ENCODE measurements at regions not wholly inside any gene's neighbourhood (a gene's known extent, or its start where the extent isn't known, plus 50 kb on each side); places are given as distances from the start of the nearest gene placed in this dataset.
"Not testable (repeated sequence)": the region's sequence is repeated elsewhere in the genome, so short reads cannot be mapped to it uniquely, and the experiment has no call there.

- DNase-seq (ENCODE audit: extremely low read depth, low read depth), result no peak
Observed at GRCh38 chr3:10623578-10624275, 118.3 kb upstream of the ATP2B2 start.

GRCh38 chr3:10625323-10625722 lies 119.9 kb upstream of the ATP2B2 start:
- no peak for DNase-seq (ENCODE audit: extremely low read depth, low read depth)

GRCh38 chr3:10627884-10628572 lies 122.6 kb upstream of the ATP2B2 start:
- no peak for DNase-seq (ENCODE audit: extremely low read depth, low read depth)

GRCh38 chr3:10628891-10629670 lies 123.7 kb upstream of the ATP2B2 start:
- DNase-seq (ENCODE audit: extremely low read depth, low read depth), result no peak

GRCh38 chr3:10629671-10630040 lies 124.3 kb upstream of the ATP2B2 start:
- DNase-seq (ENCODE audit: extremely low read depth, low read depth), result no peak

- DNase-seq (ENCODE audit: extremely low read depth, low read depth), result no peak
Observed at GRCh38 chr3:10631224-10631623, 125.8 kb upstream of the ATP2B2 start.

- DNase-seq (ENCODE audit: extremely low read depth, low read depth), result no peak
Observed at GRCh38 chr3:10632125-10632524, 126.7 kb upstream of the ATP2B2 start.

- DNase-seq (ENCODE audit: extremely low read depth, low read depth), result no peak
Observed at GRCh38 chr3:10632741-10633140, 127.4 kb upstream of the ATP2B2 start.

- DNase-seq (ENCODE audit: extremely low read depth, low read depth), result no peak
Observed at GRCh38 chr3:10635446-10636076, 130.2 kb upstream of the ATP2B2 start.

- DNase-seq (ENCODE audit: extremely low read depth, low read depth), result no peak
Observed at GRCh38 chr3:10637342-10637741, 132.0 kb upstream of the ATP2B2 start.

- DNase-seq (ENCODE audit: extremely low read depth, low read depth), result no peak
Observed at GRCh38 chr3:10638466-10638865, 133.1 kb upstream of the ATP2B2 start.

GRCh38 chr3:10641760-10642159 lies 136.4 kb upstream of the ATP2B2 start:
- DNase-seq (ENCODE audit: extremely low read depth, low read depth), result no peak

GRCh38 chr3:10644189-10644588 lies 138.8 kb upstream of the ATP2B2 start:
- DNase-seq (ENCODE audit: extremely low read depth, low read depth), result no peak

- DNase-seq (ENCODE audit: extremely low read depth, low read depth), result no peak
Observed at GRCh38 chr3:10645800-10646199, 140.4 kb upstream of the ATP2B2 start.

- no peak for DNase-seq (ENCODE audit: extremely low read depth, low read depth)
Observed at GRCh38 chr3:10646531-10647335, 141.3 kb upstream of the ATP2B2 start.

GRCh38 chr3:10647376-10647775 lies 142.0 kb upstream of the ATP2B2 start:
- DNase-seq (ENCODE audit: extremely low read depth, low read depth), result no peak

- no peak for DNase-seq (ENCODE audit: extremely low read depth, low read depth)
Observed at GRCh38 chr3:10648181-10648580, 142.8 kb upstream of the ATP2B2 start.

GRCh38 chr3:10649463-10649862 lies 144.1 kb upstream of the ATP2B2 start:
- not testable (repeated sequence) for DNase-seq (ENCODE audit: extremely low read depth, low read depth)

GRCh38 chr3:10651506-10651905 lies 146.1 kb upstream of the ATP2B2 start:
- DNase-seq (ENCODE audit: extremely low read depth, low read depth), result no peak

- DNase-seq (ENCODE audit: extremely low read depth, low read depth), result no peak
Observed at GRCh38 chr3:10653241-10653640, 147.9 kb upstream of the ATP2B2 start.
